ENCODE measurements at regions not wholly inside any gene's neighbourhood (a gene's known extent, or its start where the extent isn't known, plus 50 kb on each side); places are given as distances from the start of the nearest gene placed in this dataset.

- Histone ChIP-seq H3K4me1 (no peaks in the 10 kb centered on the region), H3K4me3 (no peak overlapping the region), H3K27ac (no peak overlapping the region), H3K36me3 (no peaks in the 10 kb centered on the region), H3K27me3 (no peaks in the 10 kb centered on the region), H3K9me3 (no peaks in the 10 kb centered on the region)
- intact Hi-C loops (cut with DNase I): no loop called here
- TF ChIP-seq CTCF (IDR thresholded peaks at IDR 0.05): no peak
- DNase-seq (no peak), ATAC-seq (peak; percentile 70)
Measured at GRCh38 chr6:71181565-71181964, 107.0 kb upstream of the OGFRL1 start.

GRCh38 chr6:71187141-71187540 is 101.5 kb upstream of the OGFRL1 start:
- Histone ChIP-seq H3K4me3 (no peak overlapping the region), H3K9me3 (no peaks in the 10 kb centered on the region), H3K27me3 (no peaks in the 10 kb centered on the region), H3K4me1 (no peaks in the 10 kb centered on the region), H3K36me3 (no peaks in the 10 kb centered on the region), H3K27ac (no peak overlapping the region)
- no peak for TF ChIP-seq CTCF (IDR thresholded peaks at IDR 0.05)
- intact Hi-C loops (cut with DNase I): no loop called here
- peak; percentile 21 for ATAC-seq
- no peak for DNase-seq

- Histone ChIP-seq H3K4me1 (no peaks in the 10 kb centered on the region), H3K27ac (no peak overlapping the region), H3K36me3 (no peaks in the 10 kb centered on the region), H3K9me3 (no peaks in the 10 kb centered on the region), H3K4me3 (no peak overlapping the region), H3K27me3 (no peaks in the 10 kb centered on the region)
- intact Hi-C loops (cut with DNase I): loop anchor here in 1 of 2 donors (5.0 kb wide), 1 partner anchor 156 kb away; no protein-coding TSS in a partner anchor
- peak; percentile 25 for ATAC-seq
- TF ChIP-seq CTCF (IDR thresholded peaks at IDR 0.05): no peak
- DNase-seq: peak in 2 of 4 donors; percentile 10 to 26
Measured at GRCh38 chr6:71190809-71191208, 97.8 kb upstream of the OGFRL1 start.

GRCh38 chr6:71194724-71195123 is 93.9 kb upstream of the OGFRL1 start:
- intact Hi-C loops (cut with DNase I): loop anchor here in 1 of 2 donors (5.0 kb wide), 1 partner anchor 153 kb away; no protein-coding TSS in a partner anchor
- H3K4me1 ChIP-seq: no peaks in the 10 kb centered on the region
- H3K9me3 ChIP-seq: no peaks in the 10 kb centered on the region
- no peak for TF ChIP-seq CTCF (IDR thresholded peaks at IDR 0.05)
- H3K27me3 ChIP-seq: no peaks in the 10 kb centered on the region
- no peak for DNase-seq
- no peak overlapping the region for H3K27ac ChIP-seq
- no peaks in the 10 kb centered on the region for H3K36me3 ChIP-seq
- ATAC-seq: no peak
- H3K4me3 ChIP-seq: no peak overlapping the region

GRCh38 chr6:71197267-71197666 is 91.3 kb upstream of the OGFRL1 start:
- intact Hi-C loops (cut with DNase I): no loop called here
- ATAC-seq (no peak), DNase-seq (no peak)
- H3K27ac ChIP-seq: no peak overlapping the region
- no peak overlapping the region for H3K4me3 ChIP-seq
- no peaks in the 10 kb centered on the region for H3K4me1 ChIP-seq
- no peaks in the 10 kb centered on the region for H3K9me3 ChIP-seq
- no peaks in the 10 kb centered on the region for H3K36me3 ChIP-seq
- no peaks in the 10 kb centered on the region for H3K27me3 ChIP-seq
- no peak for TF ChIP-seq CTCF (IDR thresholded peaks at IDR 0.05)

Data from left lung (tissue), 4 donors.